ENCODE measurements at regions not wholly inside any gene's neighbourhood (a gene's known extent, or its start where the extent isn't known, plus 50 kb on each side); places are given as distances from the start of the nearest gene placed in this dataset.

DNA sequence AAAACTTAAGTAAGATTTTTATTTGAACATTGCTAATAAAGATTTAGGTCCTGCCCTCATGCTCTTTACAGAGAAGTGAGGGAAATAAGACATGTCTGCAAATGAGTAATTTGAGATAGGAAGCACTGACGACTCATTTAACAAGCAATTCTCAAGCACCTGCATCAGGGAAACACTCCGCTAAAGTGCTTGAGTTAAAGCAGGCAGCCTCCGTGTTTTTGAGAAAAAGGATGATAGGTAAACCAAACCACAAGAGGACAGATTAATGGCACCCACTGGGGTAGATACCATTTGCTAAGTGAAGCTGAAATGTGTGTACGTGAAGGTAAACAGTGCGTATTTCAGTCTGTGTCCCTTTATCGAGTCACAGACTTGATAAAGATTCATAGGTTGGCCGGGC lies 184.6 kb upstream of the CARD18 start:
- H3K36me3 ChIP-seq, result no peaks in the 10 kb centered on the region
- no peaks in the 10 kb centered on the region for H3K9me3 ChIP-seq
- no peak overlapping the region for H3K4me3 ChIP-seq
- no peaks in the 10 kb centered on the region for H3K4me1 ChIP-seq
- no peaks in the 10 kb centered on the region for H3K27me3 ChIP-seq
- intact Hi-C loops (cut with DNase I), result no loop called here
- TF ChIP-seq CTCF (IDR thresholded peaks at IDR 0.05), result no peak
- TF ChIP-seq POLR2A (IDR thresholded peaks at IDR 0.05), result no peak
- WGBS, 2 donors, result 83 to 86% methylated on average over 7 of the region's 7 CpGs
- no peak overlapping the region for H3K27ac ChIP-seq
- DNase-seq, result no peak

- H3K4me3 ChIP-seq, result no peak overlapping the region
- H3K36me3 ChIP-seq, result no peaks in the 10 kb centered on the region
- H3K27me3 ChIP-seq, result no peaks in the 10 kb centered on the region
- no peaks in the 10 kb centered on the region for H3K4me1 ChIP-seq
- WGBS, 2 donors, result 71 to 73% methylated on average over 2 of the region's 2 CpGs
- intact Hi-C loops (cut with DNase I), result no loop called here
- no peaks in the 10 kb centered on the region for H3K9me3 ChIP-seq
- no peak for DNase-seq
- TF ChIP-seq CTCF (IDR thresholded peaks at IDR 0.05) (no peak), POLR2A (IDR thresholded peaks at IDR 0.05) (no peak)
- no peak overlapping the region for H3K27ac ChIP-seq
These were observed 182.1 kb upstream of the CARD18 start for GRCh38 chr11:105321696-105322095.

DNA sequence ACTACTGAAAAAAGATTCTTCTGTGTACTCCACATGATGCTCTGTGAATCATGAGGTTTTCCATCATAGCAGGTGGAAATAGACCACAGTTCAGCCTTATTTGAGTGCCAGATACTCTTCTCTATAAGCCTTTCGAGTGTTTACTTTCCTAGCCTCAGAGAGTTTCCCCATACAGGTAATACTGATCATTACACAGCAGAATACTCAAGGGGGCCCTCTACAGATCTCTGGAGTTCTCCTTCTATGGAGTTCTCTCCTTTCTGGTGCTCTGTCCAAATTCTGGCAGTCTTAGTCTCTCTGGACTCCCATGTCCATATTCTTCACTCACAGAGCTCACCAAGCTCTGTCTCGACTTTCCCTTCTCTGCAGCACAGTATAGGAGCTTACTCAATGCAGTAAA lies 175.7 kb upstream of the CARD18 start:
- Histone ChIP-seq H3K9me3 (no peaks in the 10 kb centered on the region), H3K27me3 (no peaks in the 10 kb centered on the region), H3K27ac (no peak overlapping the region), H3K36me3 (no peaks in the 10 kb centered on the region), H3K4me3 (no peak overlapping the region), H3K4me1 (no peaks in the 10 kb centered on the region)
- TF ChIP-seq CTCF (IDR thresholded peaks at IDR 0.05) (no peak), POLR2A (IDR thresholded peaks at IDR 0.05) (no peak)
- WGBS, 2 donors, result 82 to 88% methylated on average over 2 of the region's 2 CpGs
- no peak for DNase-seq
- intact Hi-C loops (cut with DNase I), result no loop called here

GRCh38 chr11:105312266-105312665 lies 172.7 kb upstream of the CARD18 start:
- 76 to 96% methylated on average over 2 of the region's 2 CpGs for WGBS, 2 donors
- Histone ChIP-seq H3K36me3 (no peaks in the 10 kb centered on the region), H3K4me1 (no peaks in the 10 kb centered on the region), H3K4me3 (no peak overlapping the region), H3K27me3 (no peaks in the 10 kb centered on the region), H3K27ac (no peak overlapping the region), H3K9me3 (no peaks in the 10 kb centered on the region)
- intact Hi-C loops (cut with DNase I), result no loop called here
- DNase-seq, result no peak
- no peak for TF ChIP-seq CTCF (IDR thresholded peaks at IDR 0.05)

GRCh38 chr11:105298630-105299029 lies 159.1 kb upstream of the CARD18 start:
- WGBS, 2 donors, result 84 to 92% methylated on average over 3 of the region's 3 CpGs
- intact Hi-C loops (cut with DNase I), result no loop called here

More at GRCh38 chr11:105298630-105299029, 159.1 kb upstream of the CARD18 start:
- no peaks in the 10 kb centered on the region for H3K27me3 ChIP-seq
- no peak overlapping the region for H3K27ac ChIP-seq
- TF ChIP-seq CTCF (IDR thresholded peaks at IDR 0.05) (no peak), POLR2A (IDR thresholded peaks at IDR 0.05) (no peak)
- no peaks in the 10 kb centered on the region for H3K9me3 ChIP-seq
- no peak for DNase-seq
- no peaks in the 10 kb centered on the region for H3K4me1 ChIP-seq
- H3K36me3 ChIP-seq, result no peaks in the 10 kb centered on the region
- H3K4me3 ChIP-seq, result no peak overlapping the region
